ENCODE measurements at regions not wholly inside any gene's neighbourhood (a gene's known extent, or its start where the extent isn't known, plus 50 kb on each side); places are given as distances from the start of the nearest gene placed in this dataset.

DNA sequence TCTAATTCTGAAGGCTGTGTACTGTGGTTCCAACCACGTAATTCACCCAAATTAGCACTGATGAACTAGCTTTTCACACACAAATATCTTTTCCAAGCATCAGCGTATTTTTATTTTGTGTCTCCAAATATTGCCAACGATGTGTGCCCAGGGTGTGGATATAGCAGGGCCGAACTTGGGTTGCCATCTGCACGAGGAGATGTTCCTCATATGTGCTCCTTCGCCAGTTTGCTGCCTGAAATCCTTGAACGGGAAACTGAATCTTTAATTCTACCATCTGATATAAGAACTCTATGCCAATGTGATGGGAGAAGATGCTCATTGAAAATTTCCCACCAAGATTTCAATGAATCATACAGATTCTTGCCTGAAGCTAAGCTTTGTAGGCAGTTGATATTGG lies 121.5 kb upstream of the ZNF438 start:
- DNase-seq (ENCODE audit: low spot score in 2 of 2) = no peak
- H3K4me1 ChIP-seq = peaks cover 0 to 21% (median 0%) of the 10 kb centered on the region in 4 donors
- TF ChIP-seq POLR2A (IDR thresholded peaks at IDR 0.05) (no peak), EP300 (IDR thresholded peaks at IDR 0.05) (no peak)
- TF ChIP-seq, protein P1, sequence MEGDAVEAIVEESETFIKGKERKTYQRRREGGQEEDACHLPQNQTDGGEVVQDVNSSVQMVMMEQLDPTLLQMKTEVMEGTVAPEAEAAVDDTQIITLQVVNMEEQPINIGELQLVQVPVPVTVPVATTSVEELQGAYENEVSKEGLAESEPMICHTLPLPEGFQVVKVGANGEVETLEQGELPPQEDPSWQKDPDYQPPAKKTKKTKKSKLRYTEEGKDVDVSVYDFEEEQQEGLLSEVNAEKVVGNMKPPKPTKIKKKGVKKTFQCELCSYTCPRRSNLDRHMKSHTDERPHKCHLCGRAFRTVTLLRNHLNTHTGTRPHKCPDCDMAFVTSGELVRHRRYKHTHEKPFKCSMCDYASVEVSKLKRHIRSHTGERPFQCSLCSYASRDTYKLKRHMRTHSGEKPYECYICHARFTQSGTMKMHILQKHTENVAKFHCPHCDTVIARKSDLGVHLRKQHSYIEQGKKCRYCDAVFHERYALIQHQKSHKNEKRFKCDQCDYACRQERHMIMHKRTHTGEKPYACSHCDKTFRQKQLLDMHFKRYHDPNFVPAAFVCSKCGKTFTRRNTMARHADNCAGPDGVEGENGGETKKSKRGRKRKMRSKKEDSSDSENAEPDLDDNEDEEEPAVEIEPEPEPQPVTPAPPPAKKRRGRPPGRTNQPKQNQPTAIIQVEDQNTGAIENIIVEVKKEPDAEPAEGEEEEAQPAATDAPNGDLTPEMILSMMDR (IDR thresholded peaks at IDR 0.05) = no peak
- H3K36me3 ChIP-seq = no peaks in the 10 kb centered on the region
- 94 to 96% methylated on average over 7 of the region's 7 CpGs for WGBS, 2 donors
- H3K27me3 ChIP-seq = no peaks in the 10 kb centered on the region
- H3K9me3 ChIP-seq = no peaks in the 10 kb centered on the region
- no peak overlapping the region for H3K4me3 ChIP-seq
- no peak overlapping the region for H3K27ac ChIP-seq

DNA sequence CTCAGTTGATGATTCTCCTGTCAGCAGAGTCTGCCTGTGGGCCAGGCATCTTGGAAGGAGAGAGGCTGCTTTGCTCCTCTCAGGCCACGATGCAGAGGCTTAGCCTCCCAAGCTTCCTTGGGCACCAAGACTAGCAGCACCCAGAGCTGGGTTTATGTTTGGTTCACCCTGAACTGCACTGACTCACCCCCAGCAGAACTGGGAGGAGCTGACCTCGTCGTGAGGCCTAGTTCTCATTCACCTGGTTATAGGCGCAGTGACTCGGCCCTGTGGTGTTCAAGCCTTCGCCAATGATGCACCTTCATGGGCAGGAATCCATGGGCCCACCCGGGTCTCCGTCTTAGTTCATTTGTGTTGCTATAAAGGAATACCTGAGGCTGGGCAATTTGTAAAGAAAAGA lies 122.0 kb upstream of the ZNF438 start:
- peaks cover 0 to 21% (median 0%) of the 10 kb centered on the region in 4 donors for H3K4me1 ChIP-seq
- no peak overlapping the region for H3K4me3 ChIP-seq
- H3K27me3 ChIP-seq = no peaks in the 10 kb centered on the region
- WGBS, 2 donors = 97 to 99% methylated on average over 8 of the region's 8 CpGs
- no peaks in the 10 kb centered on the region for H3K9me3 ChIP-seq
- H3K27ac ChIP-seq = no peak overlapping the region
- TF ChIP-seq EP300 (IDR thresholded peaks at IDR 0.05) (no peak), POLR2A (IDR thresholded peaks at IDR 0.05) (no peak)
- TF ChIP-seq, protein P1 (IDR thresholded peaks at IDR 0.05) = no peak
- DNase-seq (ENCODE audit: low spot score in 2 of 2) = no peak
- H3K36me3 ChIP-seq = no peaks in the 10 kb centered on the region

DNA sequence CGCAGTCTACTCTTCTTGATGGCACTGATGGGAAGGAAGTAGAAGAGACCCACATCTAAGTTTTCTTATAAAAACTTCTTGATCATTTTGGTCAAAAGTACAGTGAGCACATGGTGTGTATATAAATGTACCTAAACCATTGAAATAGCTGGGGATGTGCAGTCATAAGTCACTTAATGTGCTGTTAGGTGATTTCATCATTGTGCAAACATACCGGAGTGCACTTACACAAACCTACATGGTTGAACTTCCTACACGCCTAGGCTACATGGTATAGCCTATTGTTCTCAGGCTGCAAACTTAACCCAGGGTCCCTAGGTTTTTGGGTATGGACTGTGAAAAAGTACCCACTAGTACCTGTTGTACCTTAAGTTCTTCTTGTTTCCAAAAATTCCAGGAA lies 123.3 kb upstream of the ZNF438 start:
- Histone ChIP-seq H3K27ac (no peak overlapping the region), H3K27me3 (no peaks in the 10 kb centered on the region), H3K4me3 (no peak overlapping the region), H3K4me1 (peaks cover 0 to 16% (median 0%) of the 10 kb centered on the region in 4 donors), H3K9me3 (no peaks in the 10 kb centered on the region), H3K36me3 (no peaks in the 10 kb centered on the region)
- TF ChIP-seq EP300 (IDR thresholded peaks at IDR 0.05) = no peak
- TF ChIP-seq, protein P1 (IDR thresholded peaks at IDR 0.05) = no peak
- no peak for TF ChIP-seq POLR2A (IDR thresholded peaks at IDR 0.05)
- no peak for DNase-seq (ENCODE audit: low spot score in 2 of 2)
- no CpG with 5 or more reads among the region's 3 CpGs for WGBS, 2 donors

DNA sequence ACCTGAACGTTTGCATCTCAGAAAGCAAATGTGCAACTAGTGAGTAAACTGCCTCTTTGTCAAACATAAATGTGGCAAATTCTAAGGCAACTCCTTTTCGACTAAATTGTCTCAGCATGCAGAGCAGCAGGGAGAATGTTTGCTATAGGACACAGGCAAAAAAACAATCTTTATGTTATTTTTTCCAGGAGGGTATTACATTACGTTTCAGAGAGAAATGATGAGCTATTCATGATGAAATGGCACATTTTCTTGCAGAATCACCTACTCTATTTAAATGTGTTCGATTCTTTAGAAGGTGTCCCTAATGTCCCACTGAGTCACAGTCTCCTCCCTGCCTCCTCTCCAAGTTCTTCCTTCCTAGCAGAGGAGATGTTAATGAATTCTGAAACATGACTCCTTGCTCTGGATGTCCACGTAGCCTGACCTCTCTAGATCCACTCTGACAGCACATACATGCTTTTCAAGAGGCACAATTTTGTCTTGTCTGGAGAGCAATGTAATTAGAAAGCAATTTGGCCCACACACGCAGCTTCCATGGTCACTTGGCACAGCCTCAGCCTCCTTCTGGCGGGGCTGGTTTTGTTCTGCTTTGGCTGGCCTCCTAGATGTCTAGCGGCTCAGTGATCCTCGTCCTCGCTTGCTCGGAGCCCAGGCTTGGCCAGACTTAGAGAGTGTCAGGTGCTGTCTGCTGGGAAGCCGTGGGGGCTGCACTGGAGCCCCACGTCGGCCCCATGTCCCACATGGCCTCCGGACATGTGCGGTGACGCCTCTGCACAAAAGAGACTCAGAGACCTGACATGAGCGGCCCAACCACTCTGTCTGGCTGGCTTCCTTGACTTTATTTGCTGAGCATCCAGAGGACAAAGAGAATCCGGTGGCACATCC lies 125.7 kb upstream of the ZNF438 start:
- peak overlapping the region in 1 of 4 donors; percentile 24 for H3K4me3 ChIP-seq
- peak in 1 of 2 donors; percentile 17 for TF ChIP-seq EP300 (IDR thresholded peaks at IDR 0.05)
- TF ChIP-seq POLR2A (IDR thresholded peaks at IDR 0.05) = no peak
- TF ChIP-seq, protein P1 (IDR thresholded peaks at IDR 0.05) = no peak

DNA sequence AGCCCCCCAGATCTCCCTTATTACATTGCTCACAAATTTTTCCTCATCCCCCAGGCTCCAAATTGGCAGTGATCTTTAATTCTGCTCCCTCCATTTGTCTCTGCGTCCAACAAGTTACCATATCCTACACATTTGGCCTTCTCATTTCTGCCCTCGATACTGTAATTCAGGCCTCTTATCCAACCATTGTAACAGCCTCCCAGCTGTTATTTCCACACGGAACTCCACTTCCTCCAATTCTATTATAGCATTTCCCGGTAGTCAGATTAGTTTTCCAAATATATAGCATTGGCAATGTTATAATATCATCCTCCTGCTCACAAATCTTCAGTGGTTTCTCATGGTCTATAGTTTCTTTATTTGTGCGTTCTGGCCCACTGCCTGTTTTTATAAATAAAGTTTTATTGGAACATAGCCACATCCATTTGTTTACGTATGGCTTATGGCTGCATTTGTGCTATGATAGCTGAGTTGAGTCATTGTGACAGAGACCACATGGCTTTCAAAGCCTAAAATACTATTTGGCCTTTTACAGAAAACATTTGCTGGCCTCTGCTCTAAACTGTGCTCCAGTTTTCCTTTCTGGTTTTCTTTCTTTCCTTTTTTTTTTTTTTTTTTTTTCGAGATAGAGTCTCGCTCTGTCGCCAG lies 126.5 kb upstream of the ZNF438 start:
- TF ChIP-seq POLR2A (IDR thresholded peaks at IDR 0.05) = no peak
- TF ChIP-seq, protein P1 (IDR thresholded peaks at IDR 0.05) = no peak
- TF ChIP-seq EP300 (IDR thresholded peaks at IDR 0.05) = no peak
- 74 to 79% methylated on average over 9 of the region's 9 CpGs for WGBS, 2 donors
- H3K9me3 ChIP-seq = peaks cover 0 to 4% (median 0%) of the 10 kb centered on the region in 4 donors
- H3K27ac ChIP-seq = peak overlapping the region in 3 of 4 donors; percentile 15 to 71 (median 69)
- H3K36me3 ChIP-seq = no peaks in the 10 kb centered on the region
- no peaks in the 10 kb centered on the region for H3K27me3 ChIP-seq
- H3K4me3 ChIP-seq = no peak overlapping the region
- H3K4me1 ChIP-seq = peaks cover 0 to 14% (median 0%) of the 10 kb centered on the region in 4 donors
- DNase-seq (ENCODE audit: low spot score in 2 of 2) = no peak

More for the DNA sequence above, 125.7 kb upstream of the ZNF438 start:
- H3K9me3 ChIP-seq = peaks cover 0 to 2% (median 0%) of the 10 kb centered on the region in 4 donors
- H3K27me3 ChIP-seq = no peaks in the 10 kb centered on the region
- H3K27ac ChIP-seq = peak overlapping the region; percentile 12 to 71 (median 42)
- WGBS, 2 donors = 20 to 22% methylated on average over 19 of the region's 19 CpGs
- no peaks in the 10 kb centered on the region for H3K36me3 ChIP-seq
- peaks cover 0 to 14% (median 0%) of the 10 kb centered on the region in 4 donors for H3K4me1 ChIP-seq
- peak; percentile 33 to 46 for DNase-seq (ENCODE audit: low spot score in 2 of 2)
